ENCODE measurements at regions not wholly inside any gene's neighbourhood (a gene's known extent, or its start where the extent isn't known, plus 50 kb on each side); places are given as distances from the start of the nearest gene placed in this dataset.

DNA sequence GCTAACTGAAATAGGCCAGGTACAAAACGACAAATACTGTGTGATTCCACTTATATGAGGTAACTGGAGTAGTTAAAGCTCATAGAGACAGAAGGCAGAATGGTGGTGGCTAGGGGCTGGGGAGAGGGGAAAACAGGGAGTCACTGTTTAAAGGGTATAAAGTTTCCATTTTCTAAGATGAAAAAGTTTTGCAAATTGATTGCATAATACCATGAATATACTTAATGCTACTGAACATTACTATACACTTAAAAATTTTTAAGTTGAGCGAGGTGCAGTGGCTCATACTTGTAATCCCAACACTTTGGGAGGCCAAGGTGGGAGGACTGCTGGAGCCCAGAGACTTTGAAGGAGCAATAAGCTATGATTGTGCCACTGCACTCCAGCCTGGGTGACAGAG, 138.6 kb upstream of the ARID1B start:
- TF ChIP-seq, protein P1, sequence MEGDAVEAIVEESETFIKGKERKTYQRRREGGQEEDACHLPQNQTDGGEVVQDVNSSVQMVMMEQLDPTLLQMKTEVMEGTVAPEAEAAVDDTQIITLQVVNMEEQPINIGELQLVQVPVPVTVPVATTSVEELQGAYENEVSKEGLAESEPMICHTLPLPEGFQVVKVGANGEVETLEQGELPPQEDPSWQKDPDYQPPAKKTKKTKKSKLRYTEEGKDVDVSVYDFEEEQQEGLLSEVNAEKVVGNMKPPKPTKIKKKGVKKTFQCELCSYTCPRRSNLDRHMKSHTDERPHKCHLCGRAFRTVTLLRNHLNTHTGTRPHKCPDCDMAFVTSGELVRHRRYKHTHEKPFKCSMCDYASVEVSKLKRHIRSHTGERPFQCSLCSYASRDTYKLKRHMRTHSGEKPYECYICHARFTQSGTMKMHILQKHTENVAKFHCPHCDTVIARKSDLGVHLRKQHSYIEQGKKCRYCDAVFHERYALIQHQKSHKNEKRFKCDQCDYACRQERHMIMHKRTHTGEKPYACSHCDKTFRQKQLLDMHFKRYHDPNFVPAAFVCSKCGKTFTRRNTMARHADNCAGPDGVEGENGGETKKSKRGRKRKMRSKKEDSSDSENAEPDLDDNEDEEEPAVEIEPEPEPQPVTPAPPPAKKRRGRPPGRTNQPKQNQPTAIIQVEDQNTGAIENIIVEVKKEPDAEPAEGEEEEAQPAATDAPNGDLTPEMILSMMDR (IDR thresholded peaks at IDR 0.05; ENCODE audit: insufficient read depth, low read length): no peak
- TF ChIP-seq POLR2AphosphoS5 (IDR thresholded peaks at IDR 0.05; ENCODE audit: low read depth) (no peak), SPI1 (IDR thresholded peaks at IDR 0.05; ENCODE audit: borderline replicate concordance, low read depth) (no peak), GABPA (IDR thresholded peaks at IDR 0.05; ENCODE audit: low read depth) (no peak)
- DNase-seq (ENCODE audit: low read depth in 1 of 2, low spot score in 1 of 2): no peak
- H3K4me3 ChIP-seq (replicated peaks; ENCODE audit: insufficient read depth, low read length): no peak overlapping the region
- no peak overlapping the region for H3K27ac ChIP-seq (replicated peaks)
- H3K27me3 ChIP-seq (ENCODE audit: insufficient read depth, poor library complexity, severe bottlenecking): no peaks in the 10 kb centered on the region

DNA sequence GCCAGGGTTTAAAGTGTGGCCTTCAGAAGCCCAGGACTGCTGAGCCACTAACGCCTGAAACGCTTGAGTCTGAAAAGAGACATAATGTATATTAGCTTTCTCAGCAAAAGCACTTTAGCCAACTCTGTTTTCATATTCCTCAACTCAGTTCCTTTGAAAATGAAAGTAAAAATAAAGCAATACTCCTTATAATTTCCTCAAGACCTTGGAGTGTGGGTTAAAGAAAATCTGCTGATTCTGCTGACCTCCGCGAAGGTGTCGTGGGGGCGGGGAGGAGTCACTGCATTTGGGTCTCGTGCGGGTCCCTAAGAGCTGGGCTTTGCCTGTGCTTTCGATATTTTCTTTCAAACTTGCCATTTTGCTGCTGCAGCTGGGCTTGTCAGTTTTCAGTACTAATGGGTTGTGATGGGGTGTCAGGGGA, 142.2 kb upstream of the ARID1B start:
- DNase-seq (ENCODE audit: low read depth in 1 of 2, low spot score in 1 of 2): no peak
- H3K27me3 ChIP-seq (ENCODE audit: insufficient read depth, poor library complexity, severe bottlenecking): no peaks in the 10 kb centered on the region
- no peak overlapping the region for H3K27ac ChIP-seq (replicated peaks)
- TF ChIP-seq SPI1 (IDR thresholded peaks at IDR 0.05; ENCODE audit: borderline replicate concordance, low read depth) (no peak), GABPA (IDR thresholded peaks at IDR 0.05; ENCODE audit: low read depth) (no peak), POLR2AphosphoS5 (IDR thresholded peaks at IDR 0.05; ENCODE audit: low read depth) (no peak)
- TF ChIP-seq, protein P1 (IDR thresholded peaks at IDR 0.05; ENCODE audit: insufficient read depth, low read length): no peak
- TF ChIP-seq, protein P2, sequence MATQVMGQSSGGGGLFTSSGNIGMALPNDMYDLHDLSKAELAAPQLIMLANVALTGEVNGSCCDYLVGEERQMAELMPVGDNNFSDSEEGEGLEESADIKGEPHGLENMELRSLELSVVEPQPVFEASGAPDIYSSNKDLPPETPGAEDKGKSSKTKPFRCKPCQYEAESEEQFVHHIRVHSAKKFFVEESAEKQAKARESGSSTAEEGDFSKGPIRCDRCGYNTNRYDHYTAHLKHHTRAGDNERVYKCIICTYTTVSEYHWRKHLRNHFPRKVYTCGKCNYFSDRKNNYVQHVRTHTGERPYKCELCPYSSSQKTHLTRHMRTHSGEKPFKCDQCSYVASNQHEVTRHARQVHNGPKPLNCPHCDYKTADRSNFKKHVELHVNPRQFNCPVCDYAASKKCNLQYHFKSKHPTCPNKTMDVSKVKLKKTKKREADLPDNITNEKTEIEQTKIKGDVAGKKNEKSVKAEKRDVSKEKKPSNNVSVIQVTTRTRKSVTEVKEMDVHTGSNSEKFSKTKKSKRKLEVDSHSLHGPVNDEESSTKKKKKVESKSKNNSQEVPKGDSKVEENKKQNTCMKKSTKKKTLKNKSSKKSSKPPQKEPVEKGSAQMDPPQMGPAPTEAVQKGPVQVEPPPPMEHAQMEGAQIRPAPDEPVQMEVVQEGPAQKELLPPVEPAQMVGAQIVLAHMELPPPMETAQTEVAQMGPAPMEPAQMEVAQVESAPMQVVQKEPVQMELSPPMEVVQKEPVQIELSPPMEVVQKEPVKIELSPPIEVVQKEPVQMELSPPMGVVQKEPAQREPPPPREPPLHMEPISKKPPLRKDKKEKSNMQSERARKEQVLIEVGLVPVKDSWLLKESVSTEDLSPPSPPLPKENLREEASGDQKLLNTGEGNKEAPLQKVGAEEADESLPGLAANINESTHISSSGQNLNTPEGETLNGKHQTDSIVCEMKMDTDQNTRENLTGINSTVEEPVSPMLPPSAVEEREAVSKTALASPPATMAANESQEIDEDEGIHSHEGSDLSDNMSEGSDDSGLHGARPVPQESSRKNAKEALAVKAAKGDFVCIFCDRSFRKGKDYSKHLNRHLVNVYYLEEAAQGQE (IDR thresholded peaks at IDR 0.05; ENCODE audit: insufficient replicate concordance, low read depth): no peak
- no peak overlapping the region for H3K4me3 ChIP-seq (replicated peaks; ENCODE audit: insufficient read depth, low read length)

DNA sequence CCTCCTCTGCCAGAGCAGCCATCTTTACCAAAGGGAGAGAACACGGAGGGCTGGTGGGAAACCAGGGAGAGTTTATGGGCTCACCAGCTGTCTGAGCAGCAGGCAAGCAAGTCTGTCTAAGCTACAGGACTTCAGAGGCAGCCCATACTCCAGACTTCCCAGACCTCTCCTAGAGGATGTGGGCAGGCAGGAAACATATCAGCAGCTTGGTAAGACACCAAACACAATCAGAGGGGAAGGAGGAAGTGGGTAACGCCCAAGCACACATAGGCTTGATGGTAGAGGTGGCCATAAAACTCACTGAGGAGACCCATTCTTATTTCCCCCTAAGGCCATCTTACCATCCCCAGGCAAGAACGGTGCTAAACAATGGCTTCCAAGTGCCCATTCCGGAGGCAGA, 143.1 kb upstream of the ARID1B start:
- Histone ChIP-seq H3K27me3 (ENCODE audit: insufficient read depth, poor library complexity, severe bottlenecking) (no peaks in the 10 kb centered on the region), H3K4me3 (replicated peaks; ENCODE audit: insufficient read depth, low read length) (no peak overlapping the region), H3K27ac (replicated peaks) (no peak overlapping the region)
- DNase-seq (ENCODE audit: low read depth in 1 of 2, low spot score in 1 of 2): no peak
- TF ChIP-seq, protein P2 (IDR thresholded peaks at IDR 0.05; ENCODE audit: insufficient replicate concordance, low read depth): no peak
- TF ChIP-seq POLR2AphosphoS5 (IDR thresholded peaks at IDR 0.05; ENCODE audit: low read depth) (no peak), GABPA (IDR thresholded peaks at IDR 0.05; ENCODE audit: low read depth) (no peak), SPI1 (IDR thresholded peaks at IDR 0.05; ENCODE audit: borderline replicate concordance, low read depth) (no peak)
- TF ChIP-seq, protein P1 (IDR thresholded peaks at IDR 0.05; ENCODE audit: insufficient read depth, low read length): no peak

DNA sequence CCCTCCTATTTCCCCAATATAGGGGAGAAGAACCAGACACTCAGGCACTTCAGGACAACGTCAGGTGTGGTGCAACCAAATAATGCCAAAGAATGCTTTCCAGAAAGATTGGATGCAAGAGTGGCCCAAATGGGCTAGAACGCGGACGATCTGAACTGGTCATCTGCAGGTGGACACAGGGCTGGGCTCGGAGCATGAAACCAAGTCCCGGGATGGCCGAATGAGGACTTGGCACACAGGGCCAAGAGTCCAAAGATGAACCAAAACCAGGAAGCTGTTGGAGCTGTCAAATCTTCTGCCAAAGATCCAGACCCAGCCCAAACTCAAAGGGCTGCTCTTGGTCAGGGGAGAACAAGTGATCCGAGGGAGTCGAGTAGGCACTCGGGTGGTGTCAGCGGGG, 143.9 kb upstream of the ARID1B start:
- Histone ChIP-seq H3K4me3 (replicated peaks; ENCODE audit: insufficient read depth, low read length) (no peak overlapping the region), H3K27ac (replicated peaks) (no peak overlapping the region)
- no peak for DNase-seq (ENCODE audit: low read depth in 1 of 2, low spot score in 1 of 2)

More for the DNA sequence above, 143.9 kb upstream of the ARID1B start:
- H3K27me3 ChIP-seq (ENCODE audit: insufficient read depth, poor library complexity, severe bottlenecking): no peaks in the 10 kb centered on the region
- TF ChIP-seq, protein P1 (IDR thresholded peaks at IDR 0.05; ENCODE audit: insufficient read depth, low read length): no peak
- TF ChIP-seq POLR2AphosphoS5 (IDR thresholded peaks at IDR 0.05; ENCODE audit: low read depth) (no peak), GABPA (IDR thresholded peaks at IDR 0.05; ENCODE audit: low read depth) (no peak), SPI1 (IDR thresholded peaks at IDR 0.05; ENCODE audit: borderline replicate concordance, low read depth) (no peak)
- TF ChIP-seq, protein P2 (IDR thresholded peaks at IDR 0.05; ENCODE audit: insufficient replicate concordance, low read depth): no peak
